ENCODE measurements at regions not wholly inside any gene's neighbourhood (a gene's known extent, or its start where the extent isn't known, plus 50 kb on each side); places are given as distances from the start of the nearest gene placed in this dataset.
"Not testable (repeated sequence)": the region's sequence is repeated elsewhere in the genome, so short reads cannot be mapped to it uniquely, and the experiment has no call there.

DNA sequence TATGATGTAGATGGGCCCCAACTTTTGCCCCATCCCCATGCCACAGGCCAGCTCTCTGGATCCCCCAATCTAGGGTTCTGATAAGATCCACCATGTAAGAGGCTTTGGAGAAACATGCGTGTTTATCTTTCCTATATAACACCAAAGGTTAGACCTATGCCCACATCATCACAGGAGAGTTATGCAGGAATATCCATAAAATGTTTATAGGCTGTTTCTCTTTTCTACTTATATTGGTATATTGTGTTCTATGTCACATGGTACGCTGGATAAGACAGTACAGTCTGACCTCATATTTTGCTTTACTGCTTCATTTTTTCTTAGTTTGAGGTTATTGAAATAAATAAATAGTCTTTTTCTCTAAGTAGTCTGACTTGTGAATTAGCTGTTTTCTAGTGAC, 1013.9 kb upstream of the GYPC start:
- no peak for DNase-seq

DNA sequence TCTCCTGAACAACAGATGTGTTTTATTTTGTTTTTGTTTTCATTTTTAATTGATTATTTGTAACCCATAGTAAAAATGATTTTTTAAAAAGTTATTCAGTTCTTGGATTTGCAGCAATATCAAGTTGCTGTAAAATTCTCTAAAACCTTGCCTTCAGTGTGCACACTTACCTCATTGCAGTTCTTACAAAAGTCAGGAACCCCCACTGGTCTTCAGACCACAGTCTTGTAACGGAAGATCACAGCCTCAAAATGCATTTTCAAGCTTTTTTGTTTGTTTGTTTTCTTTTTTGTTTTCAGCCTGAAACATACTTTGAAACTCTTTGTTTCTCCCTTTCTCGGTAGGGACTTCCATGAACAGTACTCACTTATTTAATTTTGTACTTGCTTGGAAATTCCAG, 1012.8 kb upstream of the GYPC start:
- DNase-seq, result no peak

GRCh38 chr2:125643585-125643984, 1012.4 kb upstream of the GYPC start:
- DNase-seq, result no peak

- no peak for DNase-seq
Measured at GRCh38 chr2:125644257-125644656, 1011.7 kb upstream of the GYPC start.

DNA sequence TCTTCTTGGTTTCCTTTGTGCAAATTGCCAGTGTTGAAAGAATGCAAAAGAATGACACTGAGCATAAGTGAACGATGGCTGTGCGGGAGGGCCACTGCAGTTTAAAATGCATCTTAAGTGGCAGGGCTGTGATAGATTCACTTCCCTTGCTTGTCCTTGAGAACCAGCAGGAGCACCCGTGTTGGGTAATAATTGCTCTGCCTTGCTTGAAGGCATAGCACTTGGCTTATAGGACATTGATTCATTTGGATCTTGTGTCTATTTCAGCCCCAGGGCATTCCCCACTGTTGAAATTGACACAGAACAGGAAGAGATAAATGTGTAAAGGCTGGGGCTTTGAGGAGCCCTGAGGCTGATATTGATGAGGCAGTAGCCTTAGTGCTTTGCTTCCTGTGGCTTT, 1003.7 kb upstream of the GYPC start:
- no peak for DNase-seq

GRCh38 chr2:125654226-125654625, 1001.7 kb upstream of the GYPC start:
- DNase-seq, result no peak

GRCh38 chr2:125656190-125656589, 999.8 kb upstream of the GYPC start:
- DNase-seq, result no peak

DNA sequence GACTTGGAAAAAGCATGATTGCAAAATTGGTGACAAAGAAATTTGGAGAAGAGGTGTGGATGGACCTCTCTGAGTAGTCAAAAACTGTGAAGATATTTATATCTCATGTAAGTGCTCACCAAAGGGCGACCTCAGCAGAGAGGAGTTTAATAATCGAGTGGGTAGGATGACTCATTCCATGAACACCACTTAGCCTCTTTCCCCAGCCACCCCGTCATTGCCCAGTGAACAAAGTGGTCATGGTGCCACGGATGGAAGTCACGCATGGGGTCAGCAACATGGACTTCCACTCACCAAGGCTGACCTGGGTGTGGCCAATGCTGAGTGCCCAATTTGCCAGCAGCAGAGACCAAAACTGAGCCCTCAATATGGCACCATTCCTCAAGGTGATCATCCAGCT, 997.4 kb upstream of the GYPC start:
- no peak for DNase-seq

- not testable (repeated sequence) for DNase-seq
Measured at GRCh38 chr2:125660369-125660768, 995.6 kb upstream of the GYPC start.

GRCh38 chr2:125667630-125668029, 988.3 kb upstream of the GYPC start:
- no peak for DNase-seq

DNA sequence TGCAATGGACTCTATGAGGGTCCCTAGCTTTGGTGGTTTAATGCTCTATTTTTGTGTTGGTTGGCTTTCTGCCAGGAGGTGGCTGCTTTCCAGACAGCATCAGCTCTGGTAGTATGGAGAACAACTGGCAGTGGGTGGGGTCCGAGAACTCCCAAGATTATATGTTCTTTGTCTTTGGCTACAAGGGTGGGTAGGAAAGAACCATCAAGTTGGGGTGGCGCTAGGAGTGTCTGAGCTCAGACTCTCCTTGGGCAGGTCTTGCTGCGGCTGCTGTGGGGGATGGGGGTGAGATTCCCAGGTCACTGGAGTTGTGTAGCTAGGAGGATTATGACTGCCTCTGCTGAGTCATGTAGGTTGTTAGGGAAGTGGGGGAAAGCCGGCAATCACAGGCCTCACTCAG, 976.1 kb upstream of the GYPC start:
- no peak for DNase-seq

- DNase-seq, result no peak
Measured at GRCh38 chr2:125680809-125681208, 975.1 kb upstream of the GYPC start.

GRCh38 chr2:125681576-125681975, 974.4 kb upstream of the GYPC start:
- DNase-seq, result no peak

- DNase-seq, result no peak
Measured at GRCh38 chr2:125681976-125682805, 973.8 kb upstream of the GYPC start.

GRCh38 chr2:125684256-125684655, 971.7 kb upstream of the GYPC start:
- no peak for DNase-seq

DNA sequence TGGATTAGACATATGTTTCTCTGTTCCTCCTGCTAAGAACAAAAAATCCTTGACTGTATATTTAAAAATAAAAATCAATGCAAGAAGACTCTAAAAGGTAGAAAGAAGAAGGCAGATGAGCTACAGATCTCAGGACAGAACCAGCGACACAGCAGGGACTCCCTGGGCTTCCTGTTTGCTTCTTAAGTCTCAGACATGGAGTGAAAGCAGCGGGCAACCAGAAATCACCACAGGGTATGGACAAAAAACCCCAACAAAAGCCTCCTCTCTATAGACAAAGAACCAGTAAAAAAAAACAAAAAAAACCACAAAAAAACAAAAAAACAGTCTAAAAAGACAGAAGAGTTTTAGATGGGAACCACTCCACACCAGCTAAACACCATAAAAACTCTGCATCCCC, 971.0 kb upstream of the GYPC start:
- no peak for DNase-seq

GRCh38 chr2:125696560-125696959, 959.4 kb upstream of the GYPC start:
- DNase-seq, result no peak

GRCh38 chr2:125698280-125698679, 957.7 kb upstream of the GYPC start:
- DNase-seq, result no peak

DNA sequence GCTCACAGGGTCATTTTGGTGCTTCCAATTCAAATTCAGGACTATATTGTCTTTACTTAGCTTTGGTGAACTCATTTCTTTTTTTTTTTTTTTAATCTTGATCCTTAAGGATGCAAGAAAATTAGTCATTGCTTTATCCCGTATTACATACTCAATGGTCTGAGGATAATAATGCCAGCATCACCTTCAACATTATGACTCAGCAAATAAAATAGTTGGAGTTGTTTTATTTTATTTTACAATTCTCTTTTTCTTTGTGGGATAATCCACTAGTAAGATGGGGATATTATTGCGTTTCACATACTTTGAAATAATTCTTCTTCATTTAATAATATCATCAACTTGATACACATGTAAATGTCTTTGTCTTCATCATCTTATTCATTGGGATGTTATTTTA, 954.9 kb upstream of the GYPC start:
- DNase-seq, result no peak

- DNase-seq, result no peak
Measured at GRCh38 chr2:125707611-125708010, 948.3 kb upstream of the GYPC start.

DNA sequence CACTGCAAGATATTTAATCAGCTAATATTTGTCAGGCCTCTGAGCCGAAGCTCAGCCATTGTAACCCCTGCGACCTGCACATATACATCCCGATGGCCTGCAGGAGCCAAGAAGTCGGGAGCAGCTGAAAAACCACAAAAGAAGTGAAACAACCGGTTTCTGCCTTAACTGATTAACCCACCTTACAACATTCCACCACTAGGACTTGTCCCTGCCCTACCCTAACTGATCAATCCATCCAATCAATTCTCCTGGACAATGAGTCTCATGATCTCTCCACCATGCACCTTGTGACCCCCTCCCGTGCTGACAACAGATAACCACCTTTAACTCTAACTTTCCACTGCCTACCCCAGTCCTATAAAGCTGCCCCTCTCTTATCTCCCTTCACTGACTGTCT, 945.4 kb upstream of the GYPC start:
- DNase-seq, result no peak

DNA sequence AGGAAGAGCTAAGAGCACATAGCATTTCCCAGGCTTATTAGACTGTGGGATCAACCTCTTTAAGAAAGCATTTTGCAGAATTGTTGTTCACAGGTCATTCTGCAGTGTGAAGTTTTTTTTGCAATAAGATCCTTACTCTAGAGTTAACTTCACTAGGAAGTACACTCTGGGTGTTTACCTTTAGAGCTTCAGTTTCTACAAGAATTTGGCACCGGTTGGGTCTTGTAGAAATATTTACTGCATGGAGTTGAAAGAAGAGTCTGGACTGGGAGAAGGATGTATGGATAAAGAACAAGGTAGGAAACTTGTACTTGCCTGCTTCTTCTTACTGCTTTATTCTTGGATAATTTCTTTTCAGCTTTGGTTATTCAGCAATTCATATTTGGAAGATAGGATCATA, 944.9 kb upstream of the GYPC start:
- no peak for DNase-seq

- no peak for DNase-seq
Measured at GRCh38 chr2:125713533-125713932, 942.4 kb upstream of the GYPC start.

DNA sequence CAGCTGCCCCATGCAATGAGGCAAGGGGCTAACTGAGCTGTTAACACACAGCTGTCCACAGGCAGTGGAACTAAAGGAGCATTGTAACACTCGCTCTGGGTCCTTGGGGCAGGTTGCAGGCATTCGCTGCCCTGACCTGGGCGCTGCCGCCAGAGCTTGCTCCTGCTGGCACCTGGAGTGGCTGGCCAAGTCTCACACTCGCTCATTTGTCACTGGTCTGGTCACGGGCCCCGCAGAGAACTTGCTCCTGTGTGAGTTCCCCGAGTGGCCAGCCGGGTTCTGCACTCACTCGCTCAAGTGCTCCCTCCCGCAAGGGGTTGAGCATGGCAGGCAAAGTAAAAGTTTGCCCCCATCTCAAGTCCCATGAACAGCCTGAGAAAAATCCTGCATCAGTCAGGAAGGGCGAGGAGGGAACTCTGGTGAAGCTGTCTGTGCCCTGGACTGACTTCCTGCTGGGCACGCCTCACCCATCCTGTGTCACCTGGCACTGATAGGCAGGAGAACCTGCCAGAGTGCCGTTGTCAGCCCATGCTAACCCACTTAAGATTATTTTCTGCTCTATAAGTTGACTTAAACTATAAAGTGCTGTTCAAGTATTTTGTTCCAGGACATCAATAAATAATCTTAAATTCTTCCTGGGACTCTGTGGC, 934.8 kb upstream of the GYPC start:
- no peak for DNase-seq

DNA sequence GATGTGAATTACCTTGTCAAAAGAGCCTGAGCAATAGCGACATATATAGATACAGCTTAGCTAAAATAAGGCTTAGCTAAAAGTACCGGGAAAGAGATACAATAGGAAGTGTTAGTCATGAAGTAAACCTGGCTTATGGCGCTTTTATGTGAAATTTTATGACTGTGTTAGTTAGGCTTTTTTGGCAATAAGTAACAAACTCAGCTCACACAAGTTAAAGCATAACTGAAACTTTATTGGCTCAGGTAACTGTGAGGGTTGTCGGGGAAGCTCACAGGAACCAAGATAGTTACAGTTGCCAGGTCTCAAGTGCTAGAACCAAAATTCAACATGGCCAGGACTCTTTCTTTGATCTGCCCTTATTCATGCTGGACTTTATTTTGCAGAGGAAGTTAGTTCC, 925.0 kb upstream of the GYPC start:
- no peak for DNase-seq
